Panc1 (cell line): ENCODE measurements at regions not wholly inside any gene's neighbourhood (a gene's known extent, or its start where the extent isn't known, plus 50 kb on each side); places are given as distances from the start of the nearest gene placed in this dataset.

Experiments
- ATAC-seq: fragments of 200-7000 bp; cut with Tn5 transposase; 2 replicates; pipeline ENCODE4 v1.9.1; 2020; ENCODE audit warnings: mild to moderate bottlenecking, moderate library complexity
- BruUV-seq: library from RNA; stranded (reverse); fragments of 400-500 nt; replicated peaks from 2 replicates; lab custom pipeline; 2021; lab: Mats Ljungman, UMichigan
- CTCF ChIA-PET: fragments of 300-600 bp; sonication (Branson Sonifier 250); formaldehyde crosslinking; loops from one replicate; lab custom pipeline; 2022; ENCODE audit warnings: antibody characterized with exemption; lab: Charles Lee
- POLR2A ChIA-PET: fragments of 300-600 bp; sonication (Branson Sonifier 250); formaldehyde crosslinking; loops from one replicate; lab custom pipeline; 2022; ENCODE audit warnings: antibody characterized with exemption; lab: Charles Lee
- DNase-seq: peaks from one replicate; pipeline ENCODE4 v3.0.0-alpha.2; 2010; ENCODE audit warnings: low read depth, low spot score
- H3K27ac ChIP-seq: 2 replicates; pipeline ENCODE4 v1.5.1; 2011; ENCODE audit warnings: mild to moderate bottlenecking, low read length, inconsistent platforms
- H3K27me3 ChIP-seq: fragments of 200-500 bp; sonication (Bioruptor generic); 2 replicates; pipeline ENCODE4 v1.6.0; 2014; ENCODE audit warnings: low read length, inconsistent platforms; ENCODE audit not compliant: control insufficient read depth, insufficient read depth
- H3K36me3 ChIP-seq: fragments of 200-500 bp; sonication (Bioruptor generic); 2 replicates; pipeline ENCODE4 v1.5.1; 2014; ENCODE audit warnings: inconsistent platforms, mild to moderate bottlenecking, low read length, moderate library complexity; ENCODE audit not compliant: control insufficient read depth, insufficient read depth
- H3K4me1 ChIP-seq: 2 replicates; pipeline ENCODE4 v1.5.1; 2011; ENCODE audit warnings: inconsistent platforms, mild to moderate bottlenecking, low read length, moderate library complexity; ENCODE audit not compliant: control insufficient read depth, insufficient read depth
- H3K4me3 ChIP-seq, 2 experiments: 2 replicates each; pipeline ENCODE4 v1.5.1; 2011 to 2012; ENCODE audit warnings: low read depth in 2 of 2, low read length in 2 of 2, mild to moderate bottlenecking in 2 of 2, inconsistent platforms in 1 of 2, moderate library complexity in 1 of 2
- H3K9me3 ChIP-seq: fragments of 200-500 bp; sonication (Bioruptor generic); 2 replicates; pipeline ENCODE4 v1.5.1; 2014; ENCODE audit warnings: low read depth, mild to moderate bottlenecking, inconsistent platforms, low read length, moderate library complexity; ENCODE audit not compliant: control insufficient read depth, insufficient read depth
- POLR2AphosphoS5 ChIP-seq: IDR thresholded peaks from 2 replicates; pipeline ENCODE4 v1.6.1; 2012; ENCODE audit warnings: mild to moderate bottlenecking, low read depth, low read length, moderate library complexity
- SIN3A ChIP-seq: IDR thresholded peaks from 2 replicates; pipeline ENCODE4 v1.6.1; 2012; ENCODE audit warnings: low read depth, mild to moderate bottlenecking, low read length, moderate library complexity, borderline replicate concordance; ENCODE audit not compliant: insufficient read depth
- TCF7L2 ChIP-seq: IDR thresholded peaks from 2 replicates; pipeline ENCODE4 v1.6.1; 2011; ENCODE audit warnings: mild to moderate bottlenecking, low read depth, low read length, inconsistent platforms
- in situ Hi-C: cut with HindIII; loops from 2 replicates; pipeline ENCODE4 v1.10.0; 2016; ENCODE audit warnings: low sequenced_read_pairs, low pct_unique_long_range_greater_than_20kb
- intact Hi-C: fragments of 100-400 bp; cut with micrococcal nuclease; formaldehyde crosslinking; loops from one replicate; pipeline ENCODE4 v1.10.0; 2022; ENCODE audit not compliant: unreplicated experiment
- TF ChIP-seq, protein P1 (sequence below): fragments of 450-650 bp; IDR thresholded peaks from 2 replicates; pipeline ENCODE4 v1.5.1; 2017; ENCODE audit warnings: mild to moderate bottlenecking
- TF ChIP-seq, protein P2 (sequence below), 2 experiments: IDR thresholded peaks; 2 replicates each; pipeline ENCODE4 v1.6.1; 2011 to 2012; ENCODE audit warnings: low read depth in 2 of 2, control low read depth in 1 of 2, low read length in 1 of 2, mild to moderate bottlenecking in 1 of 2, moderate library complexity in 1 of 2; ENCODE audit not compliant: insufficient read depth in 1 of 2

DNA sequence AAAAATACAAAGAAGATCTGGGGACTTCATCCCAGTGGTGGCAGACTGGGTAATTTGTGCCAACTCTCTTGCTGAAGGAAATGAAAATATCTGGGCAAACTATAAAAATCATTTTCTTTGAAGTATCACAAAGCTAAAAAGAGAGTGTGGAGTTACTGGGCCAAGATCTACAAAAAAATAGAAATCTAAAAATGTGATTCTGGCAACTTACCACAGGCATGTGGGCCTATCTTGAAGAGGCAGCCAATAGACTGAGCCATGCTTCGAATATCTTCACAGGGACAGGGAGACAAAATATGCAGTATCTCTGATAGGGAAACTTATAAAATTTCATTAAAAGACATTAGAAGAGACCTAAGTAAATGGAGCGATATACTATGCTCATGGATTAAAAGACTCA lies 168.8 kb downstream of the RCHY1 start:
- intact Hi-C loops, result no loop called here
- ATAC-seq (no peak), DNase-seq (no peak)
- H3K36me3 ChIP-seq, result no peaks in the 10 kb centered on the region
- POLR2A ChIA-PET, result no interaction called here
- in situ Hi-C loops, result no loop called here
- BruUV-seq, result no TSS peak
- no peak for TF ChIP-seq POLR2AphosphoS5
- TF ChIP-seq, protein P1, sequence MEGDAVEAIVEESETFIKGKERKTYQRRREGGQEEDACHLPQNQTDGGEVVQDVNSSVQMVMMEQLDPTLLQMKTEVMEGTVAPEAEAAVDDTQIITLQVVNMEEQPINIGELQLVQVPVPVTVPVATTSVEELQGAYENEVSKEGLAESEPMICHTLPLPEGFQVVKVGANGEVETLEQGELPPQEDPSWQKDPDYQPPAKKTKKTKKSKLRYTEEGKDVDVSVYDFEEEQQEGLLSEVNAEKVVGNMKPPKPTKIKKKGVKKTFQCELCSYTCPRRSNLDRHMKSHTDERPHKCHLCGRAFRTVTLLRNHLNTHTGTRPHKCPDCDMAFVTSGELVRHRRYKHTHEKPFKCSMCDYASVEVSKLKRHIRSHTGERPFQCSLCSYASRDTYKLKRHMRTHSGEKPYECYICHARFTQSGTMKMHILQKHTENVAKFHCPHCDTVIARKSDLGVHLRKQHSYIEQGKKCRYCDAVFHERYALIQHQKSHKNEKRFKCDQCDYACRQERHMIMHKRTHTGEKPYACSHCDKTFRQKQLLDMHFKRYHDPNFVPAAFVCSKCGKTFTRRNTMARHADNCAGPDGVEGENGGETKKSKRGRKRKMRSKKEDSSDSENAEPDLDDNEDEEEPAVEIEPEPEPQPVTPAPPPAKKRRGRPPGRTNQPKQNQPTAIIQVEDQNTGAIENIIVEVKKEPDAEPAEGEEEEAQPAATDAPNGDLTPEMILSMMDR, result no peak
- TF ChIP-seq, protein P2, sequence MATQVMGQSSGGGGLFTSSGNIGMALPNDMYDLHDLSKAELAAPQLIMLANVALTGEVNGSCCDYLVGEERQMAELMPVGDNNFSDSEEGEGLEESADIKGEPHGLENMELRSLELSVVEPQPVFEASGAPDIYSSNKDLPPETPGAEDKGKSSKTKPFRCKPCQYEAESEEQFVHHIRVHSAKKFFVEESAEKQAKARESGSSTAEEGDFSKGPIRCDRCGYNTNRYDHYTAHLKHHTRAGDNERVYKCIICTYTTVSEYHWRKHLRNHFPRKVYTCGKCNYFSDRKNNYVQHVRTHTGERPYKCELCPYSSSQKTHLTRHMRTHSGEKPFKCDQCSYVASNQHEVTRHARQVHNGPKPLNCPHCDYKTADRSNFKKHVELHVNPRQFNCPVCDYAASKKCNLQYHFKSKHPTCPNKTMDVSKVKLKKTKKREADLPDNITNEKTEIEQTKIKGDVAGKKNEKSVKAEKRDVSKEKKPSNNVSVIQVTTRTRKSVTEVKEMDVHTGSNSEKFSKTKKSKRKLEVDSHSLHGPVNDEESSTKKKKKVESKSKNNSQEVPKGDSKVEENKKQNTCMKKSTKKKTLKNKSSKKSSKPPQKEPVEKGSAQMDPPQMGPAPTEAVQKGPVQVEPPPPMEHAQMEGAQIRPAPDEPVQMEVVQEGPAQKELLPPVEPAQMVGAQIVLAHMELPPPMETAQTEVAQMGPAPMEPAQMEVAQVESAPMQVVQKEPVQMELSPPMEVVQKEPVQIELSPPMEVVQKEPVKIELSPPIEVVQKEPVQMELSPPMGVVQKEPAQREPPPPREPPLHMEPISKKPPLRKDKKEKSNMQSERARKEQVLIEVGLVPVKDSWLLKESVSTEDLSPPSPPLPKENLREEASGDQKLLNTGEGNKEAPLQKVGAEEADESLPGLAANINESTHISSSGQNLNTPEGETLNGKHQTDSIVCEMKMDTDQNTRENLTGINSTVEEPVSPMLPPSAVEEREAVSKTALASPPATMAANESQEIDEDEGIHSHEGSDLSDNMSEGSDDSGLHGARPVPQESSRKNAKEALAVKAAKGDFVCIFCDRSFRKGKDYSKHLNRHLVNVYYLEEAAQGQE (IDR thresholded peaks at IDR 0.05; ENCODE audit: insufficient read depth in 1 of 2, low read depth in 2 of 2, low read length in 1 of 2), result no peak
- no peak for TF ChIP-seq TCF7L2
- TF ChIP-seq SIN3A, result no peak
- no peaks in the 10 kb centered on the region for H3K9me3 ChIP-seq
- H3K4me1 ChIP-seq, result no peaks in the 10 kb centered on the region
- H3K4me3 ChIP-seq, result no peak overlapping the region
- no peaks in the 10 kb centered on the region for H3K27me3 ChIP-seq
- no peak overlapping the region for H3K27ac ChIP-seq
- CTCF ChIA-PET, result interaction anchor here (0.7 kb wide), 1 partner anchor 621 kb away, joined by 3 read pairs; no protein-coding TSS in a partner anchor

DNA sequence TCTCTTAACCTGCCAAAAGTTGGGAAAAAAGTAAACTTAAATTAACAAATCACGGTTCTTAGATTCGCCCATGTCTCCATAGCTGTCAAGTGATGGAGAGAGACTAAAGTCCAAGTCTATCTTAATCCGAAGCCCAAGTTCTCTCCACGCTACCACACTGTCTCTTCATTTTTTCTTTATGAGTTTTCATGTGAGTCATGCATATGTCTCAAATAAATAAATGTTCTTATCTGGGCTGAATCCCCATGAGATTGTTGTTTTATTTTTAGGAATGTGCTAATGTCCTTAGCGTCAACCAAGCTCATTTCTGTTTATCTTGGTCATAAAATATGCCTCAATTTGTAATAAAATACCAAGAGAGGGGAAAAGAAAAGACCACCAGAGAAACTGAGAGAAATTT lies 169.3 kb downstream of the RCHY1 start:
- no peak overlapping the region for H3K27ac ChIP-seq
- DNase-seq (no peak), ATAC-seq (no peak)
- no peaks in the 10 kb centered on the region for H3K27me3 ChIP-seq
- no peaks in the 10 kb centered on the region for H3K4me1 ChIP-seq
- BruUV-seq, result no TSS peak
- POLR2A ChIA-PET, result no interaction called here
- no peaks in the 10 kb centered on the region for H3K9me3 ChIP-seq
- no peak overlapping the region for H3K4me3 ChIP-seq
- H3K36me3 ChIP-seq, result no peaks in the 10 kb centered on the region
- intact Hi-C loops, result no loop called here
- TF ChIP-seq, protein P1, result no peak
- TF ChIP-seq POLR2AphosphoS5, result no peak
- TF ChIP-seq, protein P2 (IDR thresholded peaks at IDR 0.05; ENCODE audit: insufficient read depth in 1 of 2, low read depth in 2 of 2, low read length in 1 of 2), result no peak
- TF ChIP-seq SIN3A, result no peak
- no peak for TF ChIP-seq TCF7L2
- CTCF ChIA-PET, result interaction anchor here (0.7 kb wide), 1 partner anchor 621 kb away, joined by 3 read pairs; no protein-coding TSS in a partner anchor
- in situ Hi-C loops, result no loop called here
